Kidney (tissue), 13 donors: ENCODE measurements at regions not wholly inside any gene's neighbourhood (a gene's known extent, or its start where the extent isn't known, plus 50 kb on each side); places are given as distances from the start of the nearest gene placed in this dataset.
A peak's percentile ranks its signal among the peaks of the same experiment; 100 is the strongest.

Experiments
- DNase-seq, 5 donors: peaks; one replicate each; pipeline ENCODE4 v3.0.0-alpha.2; 2013 to 2020
- FAIRE-seq: peaks from 2 replicates; lab custom pipeline; 2012; peaks lifted over from hg19 to GRCh38; lab: Jason Lieb, UNC
- H3K27ac ChIP-seq, 2 donors: one replicate each; pipeline ENCODE4 v1.7.0; 2013; ENCODE audit warnings: low read depth in 2 of 2, low read length in 2 of 2, inconsistent platforms in 1 of 2
- H3K27me3 ChIP-seq: one replicate; pipeline ENCODE4 v1.7.1; 2013; ENCODE audit warnings: low read length, inconsistent platforms; ENCODE audit not compliant: control insufficient read depth, insufficient read depth
- H3K36me3 ChIP-seq, 3 donors: one replicate each; pipeline versions ENCODE4 v1.7.0 to v1.7.1; 2013; ENCODE audit warnings: low read length in 3 of 3, control low read depth in 1 of 3, inconsistent platforms in 1 of 3; ENCODE audit not compliant: insufficient read depth in 3 of 3, control insufficient read depth in 2 of 3
- H3K4me1 ChIP-seq, 3 donors: one replicate each; pipeline versions ENCODE4 v1.7.0 to v1.7.1; 2013; ENCODE audit warnings: low read length in 3 of 3, inconsistent platforms in 1 of 3, low read depth in 1 of 3; ENCODE audit not compliant: control insufficient read depth in 2 of 3, insufficient read depth in 2 of 3
- H3K4me3 ChIP-seq, 3 donors: one replicate each; pipeline versions ENCODE4 v1.7.0 to v1.8.1; 2013; ENCODE audit warnings: low read length in 3 of 3, control low read depth in 1 of 3, inconsistent platforms in 1 of 3
- H3K9ac ChIP-seq, 3 donors: one replicate each; pipeline versions ENCODE4 v1.7.0 to v1.7.1; 2013; ENCODE audit warnings: low read length in 3 of 3, control low read depth in 1 of 3, inconsistent platforms in 1 of 3
- H3K9me3 ChIP-seq, 3 donors: one replicate each; pipeline versions ENCODE4 v1.7.0 to v1.7.1; 2013; ENCODE audit warnings: low read length in 3 of 3, control low read depth in 1 of 3, inconsistent platforms in 1 of 3; ENCODE audit not compliant: control insufficient read depth in 2 of 3, insufficient read depth in 1 of 3
- intact Hi-C: fragments of 100-400 bp; cut with DNase I; formaldehyde crosslinking; loops from one replicate; pipeline ENCODE4 v1.11.1; 2022
- TF ChIP-seq, protein P1 (sequence below): IDR thresholded peaks from 3 replicates; pipeline ENCODE4 v1.5.1; 2012; ENCODE audit warnings: mild to moderate bottlenecking, moderate library complexity, borderline replicate concordance; ENCODE audit not compliant: insufficient read depth; ENCODE audit errors: extremely low read depth
- donor health status: control.
- donor health status: control.
- donor health status: control.
- donor health status: control.
- donor health status: control.
- donor health status: DM: yes; HTN: yes; CAD: no.
- donor health status: Normal renal cell carcinoma (clear cell type).

DNA sequence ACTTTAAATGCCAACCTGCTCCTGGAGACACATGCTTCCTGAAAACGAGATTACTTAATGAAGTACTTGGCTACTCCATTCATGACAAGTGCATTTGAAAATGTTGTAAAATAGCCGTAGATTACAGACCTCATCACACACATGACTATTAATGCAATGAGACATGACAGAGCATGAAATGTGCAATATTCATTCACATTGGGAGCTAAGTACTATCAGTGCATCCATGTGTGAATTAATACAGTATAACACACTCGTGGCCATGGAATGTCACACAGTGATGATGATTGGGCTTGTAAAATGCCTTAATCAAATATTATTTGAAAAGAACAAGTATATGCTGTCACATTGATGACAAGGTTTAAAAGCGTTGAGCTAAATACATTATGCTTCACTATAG lies 407.0 kb downstream of the AMY1C start:
- intact Hi-C loops: no loop called here
- TF ChIP-seq, protein P1, sequence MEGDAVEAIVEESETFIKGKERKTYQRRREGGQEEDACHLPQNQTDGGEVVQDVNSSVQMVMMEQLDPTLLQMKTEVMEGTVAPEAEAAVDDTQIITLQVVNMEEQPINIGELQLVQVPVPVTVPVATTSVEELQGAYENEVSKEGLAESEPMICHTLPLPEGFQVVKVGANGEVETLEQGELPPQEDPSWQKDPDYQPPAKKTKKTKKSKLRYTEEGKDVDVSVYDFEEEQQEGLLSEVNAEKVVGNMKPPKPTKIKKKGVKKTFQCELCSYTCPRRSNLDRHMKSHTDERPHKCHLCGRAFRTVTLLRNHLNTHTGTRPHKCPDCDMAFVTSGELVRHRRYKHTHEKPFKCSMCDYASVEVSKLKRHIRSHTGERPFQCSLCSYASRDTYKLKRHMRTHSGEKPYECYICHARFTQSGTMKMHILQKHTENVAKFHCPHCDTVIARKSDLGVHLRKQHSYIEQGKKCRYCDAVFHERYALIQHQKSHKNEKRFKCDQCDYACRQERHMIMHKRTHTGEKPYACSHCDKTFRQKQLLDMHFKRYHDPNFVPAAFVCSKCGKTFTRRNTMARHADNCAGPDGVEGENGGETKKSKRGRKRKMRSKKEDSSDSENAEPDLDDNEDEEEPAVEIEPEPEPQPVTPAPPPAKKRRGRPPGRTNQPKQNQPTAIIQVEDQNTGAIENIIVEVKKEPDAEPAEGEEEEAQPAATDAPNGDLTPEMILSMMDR: no peak
- FAIRE-seq (no peak), DNase-seq (no peak)
- no peak overlapping the region for H3K9ac ChIP-seq
- H3K4me1 ChIP-seq: no peaks in the 10 kb centered on the region
- no peak overlapping the region for H3K27ac ChIP-seq
- no peaks in the 10 kb centered on the region for H3K27me3 ChIP-seq
- H3K36me3 ChIP-seq: no peaks in the 10 kb centered on the region
- H3K4me3 ChIP-seq: no peak overlapping the region
- no peaks in the 10 kb centered on the region for H3K9me3 ChIP-seq

DNA sequence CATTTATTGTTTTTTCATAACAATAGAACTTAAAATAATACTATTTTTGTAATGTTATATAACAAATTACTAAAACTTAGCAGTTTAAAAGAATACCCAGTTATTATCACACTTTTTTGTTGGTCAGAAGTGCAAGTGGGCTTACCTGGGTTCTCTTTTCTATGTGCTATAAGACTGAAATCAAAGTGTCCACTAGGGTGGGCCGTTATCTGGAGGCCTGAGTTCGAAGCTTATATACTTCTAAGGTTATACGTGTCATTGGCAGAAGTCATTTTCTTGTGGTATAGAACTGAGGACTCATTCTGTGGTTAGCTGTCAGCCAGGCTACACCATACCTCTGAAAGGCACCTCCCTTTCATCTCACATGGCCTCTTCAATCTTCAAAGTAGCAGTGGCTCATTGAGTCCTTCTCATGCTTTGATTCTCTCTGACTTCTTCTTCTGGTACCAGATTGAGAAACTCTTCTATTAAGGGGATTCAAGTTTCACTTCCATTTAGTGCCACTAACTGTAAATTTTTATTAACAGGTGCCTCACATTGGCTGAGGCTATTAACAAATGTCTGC lies 414.3 kb downstream of the AMY1C start:
- Histone ChIP-seq H3K27ac (no peak overlapping the region), H3K4me1 (no peaks in the 10 kb centered on the region), H3K27me3 (no peaks in the 10 kb centered on the region), H3K9ac (no peak overlapping the region), H3K4me3 (no peak overlapping the region), H3K9me3 (no peaks in the 10 kb centered on the region), H3K36me3 (no peaks in the 10 kb centered on the region)
- TF ChIP-seq, protein P1: no peak
- intact Hi-C loops: no loop called here
- DNase-seq (no peak), FAIRE-seq (no peak)

DNA sequence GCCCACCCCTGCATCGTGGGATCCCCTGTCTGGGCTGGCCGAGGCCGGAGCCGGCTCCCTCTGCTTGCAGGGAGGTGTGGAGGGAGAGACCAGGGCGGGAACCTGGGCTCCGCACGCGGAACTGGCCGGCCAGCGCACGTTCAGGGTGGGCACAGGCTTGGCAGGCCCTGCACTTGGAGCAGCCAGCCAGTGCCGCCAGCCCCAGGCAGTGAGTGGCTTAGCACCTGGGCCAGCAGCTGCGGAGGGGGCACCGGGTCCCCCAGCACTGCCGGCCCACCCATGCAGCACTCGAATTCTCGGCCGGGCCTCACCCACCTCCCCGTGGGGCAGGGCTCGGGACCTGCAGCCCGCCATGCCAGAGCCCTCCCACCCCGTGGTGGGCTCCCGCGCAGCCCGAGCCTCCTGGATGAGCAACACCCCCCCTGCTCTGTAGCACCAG lies 422.6 kb downstream of the AMY1C start:
- TF ChIP-seq, protein P1: no peak
- intact Hi-C loops: no loop called here
- Histone ChIP-seq H3K9ac (no peak overlapping the region), H3K4me1 (no peaks in the 10 kb centered on the region), H3K4me3 (no peak overlapping the region), H3K27ac (no peak overlapping the region), H3K36me3 (no peaks in the 10 kb centered on the region), H3K9me3 (peaks cover 0 to 2% (median 0%) of the 10 kb centered on the region in 3 donors), H3K27me3 (no peaks in the 10 kb centered on the region)
- no peak for FAIRE-seq
- DNase-seq: peak in 1 of 5 donors; percentile 64

DNA sequence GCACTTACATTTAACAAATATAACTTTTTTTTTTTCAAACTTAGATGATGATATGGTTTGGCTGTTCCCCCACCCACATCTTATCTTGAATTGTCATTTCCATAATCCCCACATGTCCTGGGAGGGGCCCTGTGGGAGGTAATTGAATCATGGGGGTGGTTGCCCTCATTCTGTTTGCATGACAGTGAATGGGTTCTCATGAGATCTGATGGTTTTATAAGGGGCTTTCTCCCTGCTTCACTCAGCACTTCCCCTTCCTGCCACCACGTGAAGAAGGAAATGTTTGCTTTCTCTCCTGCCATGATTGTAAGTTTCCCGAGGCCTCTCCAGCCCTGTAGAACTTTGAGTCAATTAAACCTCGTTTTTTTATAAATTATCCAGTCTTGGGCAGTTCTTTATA lies 432.6 kb downstream of the AMY1C start:
- no peak overlapping the region for H3K9ac ChIP-seq
- FAIRE-seq: no peak
- no peaks in the 10 kb centered on the region for H3K36me3 ChIP-seq
- TF ChIP-seq, protein P1: no peak
- intact Hi-C loops: no loop called here
- no peak overlapping the region for H3K27ac ChIP-seq
- no peak overlapping the region for H3K4me3 ChIP-seq
- no peaks in the 10 kb centered on the region for H3K4me1 ChIP-seq
- H3K27me3 ChIP-seq: no peaks in the 10 kb centered on the region
- no peak for DNase-seq
- H3K9me3 ChIP-seq: peaks cover 0 to 1% (median 0%) of the 10 kb centered on the region in 3 donors
